Tibial nerve (tissue), 4 donors: ENCODE measurements at regions not wholly inside any gene's neighbourhood (a gene's known extent, or its start where the extent isn't known, plus 50 kb on each side); places are given as distances from the start of the nearest gene placed in this dataset.

Experiments used
- CTCF ChIP-seq, 5 experiments: fragments of 200-600 bp in 3 of 5; fragments of 450-650 bp in 2 of 5; sonication (generic) in 3 of 5; IDR thresholded peaks; one replicate each; pipeline ENCODE4 v1.5.1; 2016 to 2019; ENCODE audit warnings: antibody characterized with exemption in 5 of 5, mild to moderate bottlenecking in 3 of 5, moderate library complexity in 2 of 5
- EP300 ChIP-seq, 2 donors: sonication (generic); formaldehyde crosslinking; IDR thresholded peaks; one replicate each; pipeline ENCODE4 v1.6.1; 2017; ENCODE audit warnings: antibody characterized with exemption in 2 of 2, mild to moderate bottlenecking in 1 of 2

DNA sequence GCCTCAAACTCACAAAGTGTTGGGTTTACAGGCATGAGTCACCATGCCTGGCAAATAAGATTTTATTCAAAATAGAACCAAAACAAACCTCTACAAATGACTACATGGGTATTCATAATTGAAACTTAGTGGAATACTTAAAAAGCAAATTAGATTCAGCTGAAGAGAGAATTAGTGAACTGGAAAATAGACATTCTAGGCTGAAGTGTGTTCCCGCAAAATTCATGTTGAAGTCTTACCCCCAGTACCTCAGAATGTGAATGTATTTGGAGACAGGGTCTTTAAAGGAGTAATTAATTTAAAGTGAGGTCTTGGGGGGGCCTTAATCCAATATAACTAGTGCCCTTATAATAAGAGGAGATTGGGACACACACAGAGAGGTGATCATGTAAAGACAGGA, 88.5 kb upstream of the OTOS start:
- TF ChIP-seq CTCF (IDR thresholded peaks at IDR 0.05) = no peak
- TF ChIP-seq EP300 (IDR thresholded peaks at IDR 0.05) = no peak
